ENCODE measurements at regions not wholly inside any gene's neighbourhood (a gene's known extent, or its start where the extent isn't known, plus 50 kb on each side); places are given as distances from the start of the nearest gene placed in this dataset.

- TF ChIP-seq PATZ1 (CRISPR knock-in tag; IDR thresholded peaks at IDR 0.05; ENCODE audit: borderline replicate concordance) (no peak), ZFP3 (CRISPR knock-in tag; IDR thresholded peaks at IDR 0.05) (no peak), POU6F1 (CRISPR knock-in tag; IDR thresholded peaks at IDR 0.05; ENCODE audit: borderline replicate concordance, low read depth) (no peak), CSRNP3 (CRISPR knock-in tag; IDR thresholded peaks at IDR 0.05) (no peak)
Observed at GRCh38 chr2:59167514-59167913, 926.4 kb upstream of the FANCL start.
